DOHH2 (cell line): ENCODE measurements at regions not wholly inside any gene's neighbourhood (a gene's known extent, or its start where the extent isn't known, plus 50 kb on each side); places are given as distances from the start of the nearest gene placed in this dataset.
"Not testable (repeated sequence)": the region's sequence is repeated elsewhere in the genome, so short reads cannot be mapped to it uniquely, and the experiment has no call there.

Source experiments
- EZH2phosphoT487 ChIP-seq: fragments of 200-600 bp; sonication (generic); IDR thresholded peaks from 2 replicates; pipeline ENCODE4 v1.6.1; 2017; ENCODE audit warnings: borderline replicate concordance, mild to moderate bottlenecking, antibody characterized with exemption, low read length, moderate library complexity, mixed read lengths
- TF ChIP-seq, protein P1 (sequence below): fragments of 200-600 bp; sonication (generic); IDR thresholded peaks from one replicate; pipeline ENCODE4 v1.5.1; 2014; ENCODE audit warnings: antibody characterized with exemption, mild to moderate bottlenecking, low read depth, low read length; ENCODE audit not compliant: poor library complexity, severe bottlenecking

DNA sequence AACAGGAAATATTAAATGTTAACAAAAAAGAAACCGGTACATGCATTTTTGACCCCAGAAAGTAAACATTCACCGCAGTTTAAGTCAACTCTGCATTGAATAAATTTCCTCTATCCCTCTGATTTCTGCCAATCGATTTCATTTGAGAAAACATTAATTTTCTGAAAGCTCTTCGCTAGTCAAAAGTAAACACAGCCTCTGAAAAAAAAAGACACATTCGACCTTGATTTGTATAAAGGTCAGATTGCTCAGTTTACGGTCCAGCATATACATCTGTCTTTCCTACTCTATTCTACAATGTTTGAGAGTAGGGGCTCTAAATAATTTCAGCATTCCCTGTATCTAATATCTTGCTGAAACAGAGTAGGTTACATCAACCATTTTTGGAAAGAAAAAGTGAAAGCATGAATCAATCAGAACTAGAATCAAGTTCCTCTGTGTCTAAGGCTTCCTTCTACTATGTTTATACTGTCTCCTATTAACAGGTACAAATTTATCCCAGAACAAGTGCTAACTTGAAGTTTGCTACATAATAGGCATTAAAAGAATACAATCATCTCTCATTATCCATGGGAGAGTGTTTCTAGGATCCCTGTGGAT, 243.8 kb downstream of the UBE2NL start:
- TF ChIP-seq, protein P1, sequence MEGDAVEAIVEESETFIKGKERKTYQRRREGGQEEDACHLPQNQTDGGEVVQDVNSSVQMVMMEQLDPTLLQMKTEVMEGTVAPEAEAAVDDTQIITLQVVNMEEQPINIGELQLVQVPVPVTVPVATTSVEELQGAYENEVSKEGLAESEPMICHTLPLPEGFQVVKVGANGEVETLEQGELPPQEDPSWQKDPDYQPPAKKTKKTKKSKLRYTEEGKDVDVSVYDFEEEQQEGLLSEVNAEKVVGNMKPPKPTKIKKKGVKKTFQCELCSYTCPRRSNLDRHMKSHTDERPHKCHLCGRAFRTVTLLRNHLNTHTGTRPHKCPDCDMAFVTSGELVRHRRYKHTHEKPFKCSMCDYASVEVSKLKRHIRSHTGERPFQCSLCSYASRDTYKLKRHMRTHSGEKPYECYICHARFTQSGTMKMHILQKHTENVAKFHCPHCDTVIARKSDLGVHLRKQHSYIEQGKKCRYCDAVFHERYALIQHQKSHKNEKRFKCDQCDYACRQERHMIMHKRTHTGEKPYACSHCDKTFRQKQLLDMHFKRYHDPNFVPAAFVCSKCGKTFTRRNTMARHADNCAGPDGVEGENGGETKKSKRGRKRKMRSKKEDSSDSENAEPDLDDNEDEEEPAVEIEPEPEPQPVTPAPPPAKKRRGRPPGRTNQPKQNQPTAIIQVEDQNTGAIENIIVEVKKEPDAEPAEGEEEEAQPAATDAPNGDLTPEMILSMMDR: not testable (repeated sequence)
- TF ChIP-seq EZH2phosphoT487: not testable (repeated sequence)
